ENCODE measurements at regions not wholly inside any gene's neighbourhood (a gene's known extent, or its start where the extent isn't known, plus 50 kb on each side); places are given as distances from the start of the nearest gene placed in this dataset.

DNA sequence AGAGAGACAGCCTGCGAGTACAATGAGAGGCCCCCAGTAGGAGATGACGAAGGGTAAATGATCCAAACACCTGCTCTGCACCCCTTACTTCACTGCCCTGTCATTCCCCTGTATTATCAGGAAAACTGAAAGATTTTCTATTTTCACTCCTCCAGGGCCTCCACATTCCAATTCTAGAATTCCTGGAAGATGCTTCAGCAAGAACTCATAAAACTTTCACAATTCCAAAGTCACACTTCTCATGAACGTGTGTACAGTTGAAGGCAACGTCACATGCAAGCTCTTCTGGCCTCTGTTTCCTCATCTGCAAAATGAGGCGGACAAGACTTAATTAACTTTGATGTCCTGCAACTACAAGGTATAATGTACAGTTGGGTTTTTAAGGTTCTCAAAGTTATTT, 62.8 kb upstream of the SPATA12 start:
- DNase-seq (ENCODE audit: low read depth) (no peak), FAIRE-seq (no peak)
- H3K4me3 ChIP-seq (ENCODE audit: low read depth, low read length) = no peak overlapping the region
- no peaks in the 10 kb centered on the region for H3K36me3 ChIP-seq (ENCODE audit: control insufficient read depth, insufficient read depth, low read length)
- H3K27me3 ChIP-seq (ENCODE audit: control insufficient read depth, insufficient read depth, low read length) = no peaks in the 10 kb centered on the region
- TF ChIP-seq CTCF (IDR thresholded peaks at IDR 0.05; ENCODE audit: insufficient read depth, low read length, severe bottlenecking) = no peak

GRCh38 chr3:56997041-56997440, 63.4 kb upstream of the SPATA12 start:
- DNase-seq (ENCODE audit: low read depth) = no peak
- no peak overlapping the region for H3K4me3 ChIP-seq (ENCODE audit: low read depth, low read length)
- no peak for TF ChIP-seq CTCF (IDR thresholded peaks at IDR 0.05; ENCODE audit: insufficient read depth, low read length, severe bottlenecking)
- H3K27me3 ChIP-seq (ENCODE audit: control insufficient read depth, insufficient read depth, low read length) = no peaks in the 10 kb centered on the region
- no peaks in the 10 kb centered on the region for H3K36me3 ChIP-seq (ENCODE audit: control insufficient read depth, insufficient read depth, low read length)
- no peak for FAIRE-seq

DNA sequence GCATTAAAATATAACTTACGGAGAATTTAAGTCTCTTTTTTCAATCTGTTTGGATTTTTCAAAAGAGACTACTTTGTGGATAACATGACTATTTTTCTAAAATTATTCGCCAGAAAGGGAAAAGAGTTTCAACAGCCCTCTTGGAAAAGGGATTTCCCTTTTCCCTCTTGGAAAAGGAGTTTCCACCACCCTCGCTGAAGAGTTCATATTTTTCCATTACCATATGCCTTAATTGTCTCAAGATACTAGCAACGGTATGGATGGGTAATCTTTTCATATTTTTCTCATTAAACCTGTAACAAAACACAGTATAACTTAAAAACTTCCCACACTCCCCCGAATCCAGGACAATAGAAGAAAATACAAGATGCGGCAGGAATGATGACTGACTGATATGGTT, 66.1 kb upstream of the SPATA12 start:
- no peaks in the 10 kb centered on the region for H3K27me3 ChIP-seq (ENCODE audit: control insufficient read depth, insufficient read depth, low read length)
- FAIRE-seq (no peak), DNase-seq (ENCODE audit: low read depth) (no peak)
- H3K4me3 ChIP-seq (ENCODE audit: low read depth, low read length) = no peak overlapping the region
- no peak for TF ChIP-seq CTCF (IDR thresholded peaks at IDR 0.05; ENCODE audit: insufficient read depth, low read length, severe bottlenecking)
- no peaks in the 10 kb centered on the region for H3K36me3 ChIP-seq (ENCODE audit: control insufficient read depth, insufficient read depth, low read length)

DNA sequence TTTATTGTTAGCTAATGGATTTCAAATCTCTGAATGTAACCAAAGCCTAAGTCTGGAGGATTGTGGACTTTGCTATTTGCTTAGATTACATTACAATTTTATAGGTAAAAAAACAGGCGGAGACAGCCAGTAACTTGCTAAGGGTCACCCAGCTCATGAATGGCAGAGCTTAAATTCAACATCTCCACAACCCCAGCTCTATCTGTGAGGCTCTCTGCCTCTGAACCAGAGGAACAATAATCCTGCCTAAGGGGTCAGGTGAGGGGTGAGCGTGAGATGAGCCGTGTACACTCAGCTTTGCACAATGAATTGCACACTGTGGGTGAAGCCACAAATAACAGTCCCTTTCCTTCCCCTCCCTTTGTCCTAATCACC, 69.8 kb upstream of the SPATA12 start:
- Histone ChIP-seq H3K36me3 (ENCODE audit: control insufficient read depth, insufficient read depth, low read length) (no peaks in the 10 kb centered on the region), H3K4me3 (ENCODE audit: low read depth, low read length) (no peak overlapping the region), H3K27me3 (ENCODE audit: control insufficient read depth, insufficient read depth, low read length) (no peaks in the 10 kb centered on the region)
- no peak for TF ChIP-seq CTCF (IDR thresholded peaks at IDR 0.05; ENCODE audit: insufficient read depth, low read length, severe bottlenecking)
- DNase-seq (ENCODE audit: low read depth) (no peak), FAIRE-seq (no peak)

- FAIRE-seq = no peak
- no peak for TF ChIP-seq CTCF (IDR thresholded peaks at IDR 0.05; ENCODE audit: insufficient read depth, low read length, severe bottlenecking)
- H3K27me3 ChIP-seq (ENCODE audit: control insufficient read depth, insufficient read depth, low read length) = no peaks in the 10 kb centered on the region
Observed at GRCh38 chr3:56989977-56990640, 70.4 kb upstream of the SPATA12 start.

More at GRCh38 chr3:56989977-56990640, 70.4 kb upstream of the SPATA12 start:
- Histone ChIP-seq H3K36me3 (ENCODE audit: control insufficient read depth, insufficient read depth, low read length) (no peaks in the 10 kb centered on the region), H3K4me3 (ENCODE audit: low read depth, low read length) (no peak overlapping the region)
- DNase-seq (ENCODE audit: low read depth) = no peak
